Endothelial cell of umbilical vein (primary cell): ENCODE measurements at regions not wholly inside any gene's neighbourhood (a gene's known extent, or its start where the extent isn't known, plus 50 kb on each side); places are given as distances from the start of the nearest gene placed in this dataset.

Experiments
- BruUV-seq: library from RNA; stranded (reverse); fragments of 400-500 nt; replicated peaks from 2 replicates; lab custom pipeline; 2021; lab: Mats Ljungman, UMichigan
- CTCF ChIA-PET: fragments of 300-600, 350-600 bp; sonication (Branson Sonifier 250); formaldehyde crosslinking; loops from one replicate; lab custom pipeline; 2021; ENCODE audit warnings: antibody characterized with exemption, inconsistent platforms; lab: Charles Lee
- POLR2A ChIA-PET: fragments of 300-600, 350-600 bp; sonication (Branson Sonifier 250); formaldehyde crosslinking; loops from one replicate; lab custom pipeline; 2021; ENCODE audit warnings: antibody characterized with exemption, inconsistent platforms; lab: Charles Lee
- DNase-seq: peaks from one replicate; pipeline ENCODE4 v3.0.0-alpha.2; 2011; ENCODE audit warnings: low read depth, low spot score
- FAIRE-seq: peaks from 2 replicates; lab custom pipeline; 2011; peaks lifted over from hg19 to GRCh38; lab: Jason Lieb, UNC
- H2AFZ ChIP-seq: 2 replicates; pipeline ENCODE4 v1.6.0; 2012; ENCODE audit warnings: low read depth, low read length, control low read depth, inconsistent platforms
- H3K27ac ChIP-seq: 2 replicates; pipeline ENCODE4 v1.5.1; 2011; ENCODE audit warnings: low read depth, mild to moderate bottlenecking, control low read depth, low read length, moderate library complexity; ENCODE audit not compliant: insufficient read depth
- H3K27me3 ChIP-seq, 2 experiments: 2 replicates each; pipeline versions ENCODE4 v1.6.0 to v1.6.1; 2011; ENCODE audit warnings: low read length in 2 of 2, mixed read lengths in 1 of 2; ENCODE audit not compliant: control insufficient read depth in 2 of 2, insufficient read depth in 2 of 2
- H3K36me3 ChIP-seq, 2 experiments: 2 replicates in 1 of 2; 3 replicates in 1 of 2; pipeline ENCODE4 v1.5.1; 2011; ENCODE audit warnings: low read length in 2 of 2, mild to moderate bottlenecking in 1 of 2, moderate library complexity in 1 of 2; ENCODE audit not compliant: control insufficient read depth in 2 of 2, insufficient read depth in 2 of 2; ENCODE audit errors: extremely low read depth in 1 of 2
- H3K4me1 ChIP-seq: 3 replicates; pipeline ENCODE4 v1.5.1; 2011; ENCODE audit warnings: mild to moderate bottlenecking, low read length; ENCODE audit not compliant: control insufficient read depth, insufficient read depth; ENCODE audit errors: extremely low read depth
- H3K4me2 ChIP-seq: 2 replicates; pipeline ENCODE4 v1.6.1; 2011; ENCODE audit warnings: low read length, control low read depth, mixed read lengths; ENCODE audit not compliant: insufficient read depth
- H3K4me3 ChIP-seq, 3 experiments: fragments of 200-600 bp in 1 of 3; sonication (generic), shearing (Covaris generic) in 1 of 3; replicated peaks in 1 of 3; 2 replicates each; pipeline ENCODE4 v1.5.1; 2011 to 2016; ENCODE audit warnings: control low read depth in 3 of 3, low read length in 3 of 3, mild to moderate bottlenecking in 2 of 3, inconsistent platforms in 1 of 3, low read depth in 1 of 3, moderate library complexity in 1 of 3; ENCODE audit not compliant: insufficient read depth in 1 of 3
- H3K79me2 ChIP-seq: 2 replicates; pipeline ENCODE4 v1.6.0; 2012; ENCODE audit warnings: low read length, inconsistent platforms; ENCODE audit not compliant: control insufficient read depth, insufficient read depth
- H3K9ac ChIP-seq: replicated peaks from 2 replicates; pipeline ENCODE3; 2011; ENCODE audit warnings: low read length, control low read depth; ENCODE audit not compliant: insufficient read depth; ENCODE audit errors: extremely low read depth
- H3K9me1 ChIP-seq: replicated peaks from 3 replicates; pipeline ENCODE4 v1.6.0; 2011; ENCODE audit warnings: mild to moderate bottlenecking, low read length; ENCODE audit not compliant: control insufficient read depth, insufficient read depth; ENCODE audit errors: extremely low read depth
- H3K9me3 ChIP-seq: replicated peaks from 2 replicates; pipeline ENCODE4 v1.5.1; 2012; ENCODE audit warnings: low read length, inconsistent platforms; ENCODE audit not compliant: control insufficient read depth, insufficient read depth
- H4K20me1 ChIP-seq: replicated peaks from 2 replicates; pipeline ENCODE3; 2011; ENCODE audit warnings: mild to moderate bottlenecking, low read length; ENCODE audit not compliant: control insufficient read depth, insufficient read depth; ENCODE audit errors: extremely low read depth
- EZH2 ChIP-seq: IDR thresholded peaks from 2 replicates; pipeline ENCODE4 v1.6.1; 2012; ENCODE audit warnings: borderline replicate concordance, low read depth, mild to moderate bottlenecking, moderate library complexity, low read length, inconsistent platforms; ENCODE audit not compliant: severe bottlenecking
- FOS ChIP-seq: IDR thresholded peaks from 2 replicates; pipeline ENCODE4 v1.6.1; 2011; ENCODE audit warnings: mild to moderate bottlenecking, low read length, moderate library complexity, borderline replicate concordance; ENCODE audit not compliant: insufficient read depth
- GATA2 ChIP-seq: IDR thresholded peaks from 2 replicates; pipeline ENCODE4 v1.7.0; 2011; ENCODE audit warnings: low read depth, mild to moderate bottlenecking, moderate library complexity, mixed read lengths, low read length; ENCODE audit not compliant: insufficient read length, insufficient read depth
- JUN ChIP-seq: IDR thresholded peaks from 2 replicates; pipeline ENCODE4 v1.6.1; 2011; ENCODE audit warnings: borderline replicate concordance, low read depth; ENCODE audit not compliant: insufficient read length, insufficient read depth
- POLR2A ChIP-seq: IDR thresholded peaks from 2 replicates; pipeline ENCODE4 v1.6.1; 2012; ENCODE audit warnings: low read depth, mild to moderate bottlenecking, control low read depth, low read length
- POLR2AphosphoS5 ChIP-seq: IDR thresholded peaks from 2 replicates; pipeline ENCODE4 v1.6.1; 2012; ENCODE audit warnings: low read depth, mild to moderate bottlenecking, control low read depth, low read length, moderate library complexity; ENCODE audit not compliant: insufficient read depth
- dilution Hi-C: fragments of 300-500 bp; cut with MboI; formaldehyde crosslinking; loops from one replicate; pipeline ENCODE4 v1.15.0; 2019; ENCODE audit warnings: low sequenced_read_pairs; ENCODE audit not compliant: extremely low pct_ligation_motif_present
- intact Hi-C: fragments of 100-400 bp; cut with micrococcal nuclease; formaldehyde crosslinking; loops from one replicate; pipeline ENCODE4 v1.10.0; 2022
- TF ChIP-seq, protein P1 (sequence below), 2 donors: IDR thresholded peaks; 1 replicate in 1 of 2; 2 replicates in 1 of 2; pipeline ENCODE4 v1.5.1; 2011; ENCODE audit warnings: low read length in 2 of 2, mild to moderate bottlenecking in 2 of 2, moderate library complexity in 2 of 2, control low read depth in 1 of 2, inconsistent platforms in 1 of 2, low read depth in 1 of 2; ENCODE audit not compliant: insufficient read depth in 1 of 2; ENCODE audit errors: extremely low read depth in 1 of 2

DNA sequence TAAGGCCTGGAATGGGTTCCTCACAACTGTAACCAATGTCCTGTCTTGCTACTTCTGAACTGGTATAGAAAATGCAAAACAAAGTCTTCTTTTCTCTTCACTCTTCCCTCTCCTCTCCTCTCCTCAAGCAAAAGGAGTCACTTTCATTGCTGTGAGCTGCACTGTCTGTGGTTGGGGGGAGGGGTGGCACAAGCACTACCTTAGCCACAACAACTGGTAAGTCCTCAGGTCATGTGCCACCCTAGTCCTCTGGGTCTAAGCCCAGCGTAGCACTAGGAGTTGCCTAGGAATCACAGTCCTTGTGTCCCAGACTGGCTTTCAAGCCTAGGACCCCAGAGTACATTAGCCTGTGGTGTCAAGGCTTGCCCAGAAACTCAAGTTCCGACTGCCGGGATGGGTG, 859.3 kb upstream of the AMOT start:
- Histone ChIP-seq H3K27me3 (no peaks in the 10 kb centered on the region), H3K9me3 (no peaks in the 10 kb centered on the region), H3K27ac (no peak overlapping the region), H3K4me2 (no peak overlapping the region), H3K79me2 (no peaks in the 10 kb centered on the region), H2AFZ (no peak overlapping the region), H3K9me1 (no peaks in the 10 kb centered on the region), H4K20me1 (no peaks in the 10 kb centered on the region), H3K9ac (no peak overlapping the region), H3K4me3 (no peak overlapping the region), H3K4me1 (no peaks in the 10 kb centered on the region), H3K36me3 (no peaks in the 10 kb centered on the region)
- ChIA-PET CTCF (no interaction called here), POLR2A (no interaction called here)
- dilution Hi-C loops (no loop called here), intact Hi-C loops (no loop called here)
- no peak for DNase-seq
- FAIRE-seq, result no peak
- no peak for TF ChIP-seq GATA2
- TF ChIP-seq FOS, result no peak
- TF ChIP-seq POLR2A, result no peak
- TF ChIP-seq JUN, result no peak
- TF ChIP-seq, protein P1, sequence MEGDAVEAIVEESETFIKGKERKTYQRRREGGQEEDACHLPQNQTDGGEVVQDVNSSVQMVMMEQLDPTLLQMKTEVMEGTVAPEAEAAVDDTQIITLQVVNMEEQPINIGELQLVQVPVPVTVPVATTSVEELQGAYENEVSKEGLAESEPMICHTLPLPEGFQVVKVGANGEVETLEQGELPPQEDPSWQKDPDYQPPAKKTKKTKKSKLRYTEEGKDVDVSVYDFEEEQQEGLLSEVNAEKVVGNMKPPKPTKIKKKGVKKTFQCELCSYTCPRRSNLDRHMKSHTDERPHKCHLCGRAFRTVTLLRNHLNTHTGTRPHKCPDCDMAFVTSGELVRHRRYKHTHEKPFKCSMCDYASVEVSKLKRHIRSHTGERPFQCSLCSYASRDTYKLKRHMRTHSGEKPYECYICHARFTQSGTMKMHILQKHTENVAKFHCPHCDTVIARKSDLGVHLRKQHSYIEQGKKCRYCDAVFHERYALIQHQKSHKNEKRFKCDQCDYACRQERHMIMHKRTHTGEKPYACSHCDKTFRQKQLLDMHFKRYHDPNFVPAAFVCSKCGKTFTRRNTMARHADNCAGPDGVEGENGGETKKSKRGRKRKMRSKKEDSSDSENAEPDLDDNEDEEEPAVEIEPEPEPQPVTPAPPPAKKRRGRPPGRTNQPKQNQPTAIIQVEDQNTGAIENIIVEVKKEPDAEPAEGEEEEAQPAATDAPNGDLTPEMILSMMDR (IDR thresholded peaks at IDR 0.05; ENCODE audit: extremely low read depth in 1 of 2, insufficient read depth in 1 of 2, low read depth in 1 of 2, low read length in 2 of 2), result no peak
- TF ChIP-seq EZH2, result no peak
- TF ChIP-seq POLR2AphosphoS5, result no peak
- BruUV-seq, result no TSS peak
